ENCODE measurements at regions not wholly inside any gene's neighbourhood (a gene's known extent, or its start where the extent isn't known, plus 50 kb on each side); places are given as distances from the start of the nearest gene placed in this dataset.

DNA sequence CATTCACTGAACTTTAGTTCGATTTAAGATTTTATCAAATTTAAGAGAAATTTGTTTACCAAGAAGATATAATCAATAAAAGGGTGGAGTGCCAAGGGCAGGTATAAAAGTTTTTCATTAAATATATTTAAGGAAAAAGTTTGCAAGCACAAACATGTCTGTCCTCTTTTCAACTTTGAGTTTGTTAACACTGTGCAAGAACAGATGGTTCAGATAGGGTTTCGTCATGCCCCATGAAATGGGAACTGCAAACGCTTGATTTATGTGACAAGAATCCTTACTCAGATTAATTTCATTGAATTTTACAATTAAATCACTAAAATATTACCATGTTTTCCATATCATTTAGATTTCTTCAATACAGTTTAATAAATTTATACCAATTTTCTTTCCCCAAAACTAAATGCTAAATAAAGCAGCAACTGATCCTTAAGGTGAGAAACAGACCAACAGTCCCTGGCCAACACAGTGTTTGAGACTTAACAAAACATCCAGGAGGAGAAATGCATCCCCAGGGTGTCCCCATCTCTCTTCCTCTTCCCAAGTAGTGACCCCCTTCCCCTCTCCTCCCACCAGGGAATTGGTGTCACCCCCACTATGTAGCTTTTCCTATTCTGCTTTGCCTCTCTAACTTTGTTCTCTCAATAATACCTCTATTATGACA, 292.9 kb downstream of the LTN1 start:
- no peak overlapping the region for H3K27ac ChIP-seq (ENCODE audit: low read depth, low read length, poor library complexity, severe bottlenecking)
- H3K4me3 ChIP-seq (ENCODE audit: low read depth, low read length, poor library complexity, severe bottlenecking), result no peak overlapping the region
- no peaks in the 10 kb centered on the region for H3K36me3 ChIP-seq (ENCODE audit: insufficient read depth, low read length, poor library complexity, severe bottlenecking)
- POLR2A ChIA-PET (ENCODE audit: low non-redundant PET), result no interaction called here
- intact Hi-C loops (cut with micrococcal nuclease; ENCODE audit: unreplicated experiment), result no loop called here
- no TSS peak for BruUV-seq (replicated peaks)
- DNase-seq (ENCODE audit: low spot score), result no peak
- H3K27me3 ChIP-seq (replicated peaks; ENCODE audit: insufficient read depth, low read depth, low read length, poor library complexity), result no peaks in the 10 kb centered on the region
- no peaks in the 10 kb centered on the region for H3K9me3 ChIP-seq (ENCODE audit: low read depth, low read length, poor library complexity, severe bottlenecking)
- no peaks in the 10 kb centered on the region for H3K4me1 ChIP-seq (ENCODE audit: insufficient read depth, low read length, poor library complexity, severe bottlenecking)
- CTCF ChIA-PET, result no interaction called here
- no peak for TF ChIP-seq CTCF (conservative IDR thresholded peaks at IDR 0.05; ENCODE audit: low read depth, low read length)
- no peak for TF ChIP-seq EZH2 (IDR thresholded peaks at IDR 0.05; ENCODE audit: borderline replicate concordance, low read depth, low read length, poor library complexity, severe bottlenecking)

DNA sequence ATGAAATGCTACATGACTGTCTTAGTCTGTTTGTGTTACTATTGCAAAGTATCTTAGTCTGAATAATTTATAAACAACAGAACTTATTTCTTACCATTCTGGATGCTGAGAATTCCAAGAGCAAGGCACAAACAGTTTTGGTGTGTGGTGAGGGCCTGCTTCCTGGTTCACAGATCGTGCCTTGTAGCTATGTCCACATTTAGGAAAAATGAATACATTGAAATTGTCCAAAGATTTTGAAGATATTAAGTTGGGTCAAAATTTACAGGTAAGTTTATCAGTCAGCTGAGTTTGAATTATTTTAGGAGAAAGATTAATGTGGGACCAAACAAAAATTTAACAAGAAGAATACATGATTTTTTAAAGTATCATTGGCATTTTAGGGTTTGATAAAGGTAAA, 293.5 kb downstream of the LTN1 start:
- H3K4me1 ChIP-seq (ENCODE audit: insufficient read depth, low read length, poor library complexity, severe bottlenecking), result no peaks in the 10 kb centered on the region
- intact Hi-C loops (cut with micrococcal nuclease; ENCODE audit: unreplicated experiment), result no loop called here
- no peak for TF ChIP-seq EZH2 (IDR thresholded peaks at IDR 0.05; ENCODE audit: borderline replicate concordance, low read depth, low read length, poor library complexity, severe bottlenecking)
- no peak for TF ChIP-seq CTCF (conservative IDR thresholded peaks at IDR 0.05; ENCODE audit: low read depth, low read length)
- no peak for DNase-seq (ENCODE audit: low spot score)
- ChIA-PET CTCF (no interaction called here), POLR2A (ENCODE audit: low non-redundant PET) (no interaction called here)
- BruUV-seq (replicated peaks), result no TSS peak
- H3K36me3 ChIP-seq (ENCODE audit: insufficient read depth, low read length, poor library complexity, severe bottlenecking), result no peaks in the 10 kb centered on the region
- H3K27ac ChIP-seq (ENCODE audit: low read depth, low read length, poor library complexity, severe bottlenecking), result no peak overlapping the region
- no peaks in the 10 kb centered on the region for H3K27me3 ChIP-seq (replicated peaks; ENCODE audit: insufficient read depth, low read depth, low read length, poor library complexity)
- no peak overlapping the region for H3K4me3 ChIP-seq (ENCODE audit: low read depth, low read length, poor library complexity, severe bottlenecking)
- no peaks in the 10 kb centered on the region for H3K9me3 ChIP-seq (ENCODE audit: low read depth, low read length, poor library complexity, severe bottlenecking)

GRCh38 chr21:28696844-28697410, 295.8 kb downstream of the LTN1 start:
- no peak overlapping the region for H3K4me3 ChIP-seq (ENCODE audit: low read depth, low read length, poor library complexity, severe bottlenecking)
- no peaks in the 10 kb centered on the region for H3K9me3 ChIP-seq (ENCODE audit: low read depth, low read length, poor library complexity, severe bottlenecking)
- CTCF ChIA-PET, result no interaction called here
- intact Hi-C loops (cut with micrococcal nuclease; ENCODE audit: unreplicated experiment), result no loop called here
- TF ChIP-seq EZH2 (IDR thresholded peaks at IDR 0.05; ENCODE audit: borderline replicate concordance, low read depth, low read length, poor library complexity, severe bottlenecking) (no peak), CTCF (conservative IDR thresholded peaks at IDR 0.05; ENCODE audit: low read depth, low read length) (no peak)
- no peaks in the 10 kb centered on the region for H3K27me3 ChIP-seq (replicated peaks; ENCODE audit: insufficient read depth, low read depth, low read length, poor library complexity)
- DNase-seq (ENCODE audit: low spot score), result no peak
- no TSS peak for BruUV-seq (replicated peaks)
- no peaks in the 10 kb centered on the region for H3K36me3 ChIP-seq (ENCODE audit: insufficient read depth, low read length, poor library complexity, severe bottlenecking)
- no peaks in the 10 kb centered on the region for H3K4me1 ChIP-seq (ENCODE audit: insufficient read depth, low read length, poor library complexity, severe bottlenecking)
- POLR2A ChIA-PET (ENCODE audit: low non-redundant PET), result no interaction called here
- no peak overlapping the region for H3K27ac ChIP-seq (ENCODE audit: low read depth, low read length, poor library complexity, severe bottlenecking)

Measured in A673 (cell line).